NCI-H69 (cell line): ENCODE measurements at regions not wholly inside any gene's neighbourhood (a gene's known extent, or its start where the extent isn't known, plus 50 kb on each side); places are given as distances from the start of the nearest gene placed in this dataset.

Experiments used
- DNase-seq: peaks from one replicate; lab custom pipeline; 2025; lab: John Stamatoyannopoulos, UW

- DNase-seq, result no peak
Observed at GRCh38 chr3:145815707-145816413, 345.1 kb downstream of the PLOD2 start.

DNA sequence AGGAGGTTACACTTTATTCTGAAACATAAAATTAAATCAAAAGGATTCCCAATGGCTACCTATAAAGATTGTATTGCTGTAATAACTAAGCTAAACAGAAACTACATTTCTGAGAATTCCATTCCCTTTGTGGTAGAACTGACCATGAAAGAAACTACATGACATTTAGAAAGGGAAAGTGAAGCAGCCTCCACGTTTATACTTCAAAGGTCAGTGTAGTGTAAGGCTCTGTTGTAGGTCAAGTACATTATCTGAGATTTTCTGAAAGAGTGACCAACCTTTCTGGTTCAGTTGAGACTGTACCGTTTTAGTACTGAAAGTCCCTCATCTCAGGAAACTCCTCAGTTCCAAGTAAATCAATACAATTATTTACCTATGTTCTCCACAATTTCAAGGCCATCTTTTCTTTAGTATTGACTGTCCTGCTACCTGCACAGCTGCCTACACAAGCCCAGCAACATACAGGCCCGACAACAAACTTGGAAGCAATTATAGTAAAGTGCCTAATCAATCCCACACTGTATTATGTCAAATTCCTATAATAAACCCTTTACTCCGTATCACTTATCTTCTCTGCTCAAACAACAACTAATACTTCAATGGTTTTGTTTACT, 343.0 kb downstream of the PLOD2 start:
- DNase-seq, result no peak

DNA sequence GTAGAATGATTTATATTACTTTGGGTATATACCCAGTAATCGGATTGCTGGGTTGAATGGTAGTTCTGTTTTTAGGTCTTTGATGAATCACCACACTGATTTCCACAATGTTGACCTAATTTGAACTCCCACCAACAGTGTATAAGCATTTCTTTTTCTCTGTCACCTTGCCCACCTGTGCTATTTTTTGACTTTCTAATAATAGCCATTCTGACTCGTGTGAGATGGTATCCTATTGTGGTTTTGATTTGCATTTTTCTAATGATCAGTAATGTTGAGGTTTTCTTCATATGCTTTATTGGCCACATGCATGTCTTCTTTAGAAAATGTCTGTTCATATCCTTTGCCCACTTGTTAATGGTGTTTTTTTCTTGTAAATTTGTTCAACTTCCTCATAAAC, 340.8 kb downstream of the PLOD2 start:
- DNase-seq, result no peak

- no peak for DNase-seq
Observed at GRCh38 chr3:145842294-145842902, 318.6 kb downstream of the PLOD2 start.

DNA sequence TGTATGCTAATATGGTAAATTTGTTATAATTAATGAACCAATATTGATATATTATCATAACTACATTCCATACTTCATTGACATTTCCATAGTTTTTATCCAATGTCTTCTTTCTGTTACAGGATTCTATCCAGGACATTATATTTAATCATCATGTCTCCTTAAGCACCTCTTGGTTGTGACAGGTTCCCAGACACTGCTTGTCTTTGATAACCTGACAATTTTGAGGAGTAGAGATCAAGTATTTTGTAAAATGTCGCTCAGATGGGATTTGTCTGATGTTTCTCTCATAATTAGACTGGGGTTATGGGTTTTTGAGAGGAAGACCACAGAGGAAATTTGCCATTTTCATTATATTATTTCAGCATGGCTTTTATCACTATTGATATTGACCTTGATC, 317.4 kb downstream of the PLOD2 start:
- DNase-seq, result no peak

DNA sequence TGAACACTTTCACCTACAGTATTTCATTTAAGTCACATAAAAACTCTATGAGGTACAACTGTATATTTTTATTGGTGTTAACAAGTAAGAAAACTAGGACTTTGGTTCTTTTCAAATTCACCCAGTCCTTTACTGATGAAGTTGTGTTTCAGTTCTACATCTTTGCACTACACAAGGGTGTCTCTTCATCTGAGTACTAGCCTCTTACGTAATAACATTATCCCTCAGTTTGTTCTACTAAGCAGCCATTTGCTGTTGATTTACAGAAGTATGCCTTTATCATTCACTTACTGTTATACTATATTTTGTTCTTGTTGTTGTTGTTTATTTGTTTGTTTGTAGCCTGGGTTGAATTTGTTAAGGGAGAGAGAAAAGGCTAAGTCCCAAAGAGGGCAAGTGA, 311.9 kb downstream of the PLOD2 start:
- no peak for DNase-seq

- no peak for DNase-seq
Observed at GRCh38 chr3:145854499-145854898, 306.5 kb downstream of the PLOD2 start.

DNA sequence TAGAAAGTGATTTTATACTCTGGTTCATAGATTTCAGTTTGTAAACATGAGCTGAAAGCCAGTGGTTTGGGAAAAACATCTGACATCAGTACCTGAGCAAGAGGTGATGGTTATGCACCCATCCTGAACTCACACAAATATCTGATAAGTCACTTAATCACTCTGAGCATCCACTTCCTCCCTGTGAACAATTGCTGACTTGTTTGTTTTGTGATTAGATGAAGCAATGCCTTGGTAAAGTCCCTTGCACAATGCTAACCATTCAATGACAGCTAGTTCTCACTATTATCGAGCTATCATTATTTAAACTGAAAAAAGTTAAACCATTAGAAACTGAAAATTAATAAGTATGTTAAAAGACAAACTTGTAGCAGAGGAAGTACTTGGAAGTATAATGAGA, 303.0 kb downstream of the PLOD2 start:
- DNase-seq, result peak; percentile 6

DNA sequence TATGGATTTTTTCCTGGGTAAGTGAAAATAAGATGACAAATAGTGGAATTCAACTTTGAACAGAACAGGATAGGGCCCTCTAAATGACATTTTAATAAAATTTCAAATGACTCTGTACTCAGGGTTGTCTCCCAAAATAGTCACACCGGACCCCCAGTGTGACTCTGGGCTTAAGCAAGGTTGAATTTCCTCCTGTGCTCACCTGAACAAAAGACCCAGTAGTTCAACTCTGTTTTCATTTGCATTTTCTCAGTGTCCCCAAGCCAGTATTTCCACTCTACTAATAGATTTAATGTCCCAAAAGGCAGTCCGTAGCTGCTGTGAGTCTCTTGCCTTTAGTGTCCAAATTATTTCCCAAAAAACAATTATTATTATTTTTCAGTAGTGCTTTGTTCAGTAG, 296.6 kb downstream of the PLOD2 start:
- DNase-seq, result no peak

GRCh38 chr3:145865399-145866018, 295.5 kb downstream of the PLOD2 start:
- no peak for DNase-seq

GRCh38 chr3:145869958-145870357, 291.0 kb downstream of the PLOD2 start:
- DNase-seq, result no peak

DNA sequence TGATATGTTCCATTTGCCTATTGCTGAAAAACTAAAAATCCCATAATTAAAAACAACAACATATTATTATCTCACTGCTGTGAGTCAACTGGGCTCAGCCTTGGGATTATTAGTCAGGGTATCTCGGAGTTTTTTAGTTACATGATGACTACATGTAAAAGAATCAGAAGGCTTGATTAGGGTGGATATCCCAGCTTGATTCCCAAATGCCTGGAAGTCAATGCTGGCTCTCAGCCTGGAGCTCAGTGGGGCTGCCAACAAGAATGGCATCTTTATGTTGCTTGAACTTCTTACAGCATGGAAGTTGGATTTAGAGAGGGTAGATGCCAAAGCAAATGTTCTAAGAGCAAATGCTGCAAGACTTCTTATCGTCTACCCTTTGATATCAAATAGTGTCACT, 278.5 kb downstream of the PLOD2 start:
- DNase-seq, result peak; percentile 3

- peak; percentile 19 for DNase-seq
Observed at GRCh38 chr3:145889730-145890129, 271.3 kb downstream of the PLOD2 start.

DNA sequence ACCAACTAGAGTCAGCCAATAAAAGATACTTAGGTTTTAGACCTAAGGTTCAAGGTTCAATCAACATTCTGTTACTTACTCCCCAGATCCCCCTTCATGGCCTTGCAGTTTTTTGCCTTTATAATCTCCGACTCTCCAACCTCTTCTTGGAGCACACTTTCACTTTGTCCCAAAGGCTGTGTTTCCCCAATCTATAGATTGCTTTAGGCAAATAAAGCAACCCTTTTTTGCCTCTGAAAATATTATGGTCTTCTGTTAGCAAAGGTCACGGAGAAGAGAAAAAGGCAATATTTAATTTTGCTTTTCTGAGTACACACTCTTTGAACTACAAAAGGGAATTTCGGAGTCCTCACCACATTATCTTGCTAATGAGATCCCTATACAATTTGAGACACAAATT, 268.1 kb downstream of the PLOD2 start:
- DNase-seq, result peak; percentile 23

DNA sequence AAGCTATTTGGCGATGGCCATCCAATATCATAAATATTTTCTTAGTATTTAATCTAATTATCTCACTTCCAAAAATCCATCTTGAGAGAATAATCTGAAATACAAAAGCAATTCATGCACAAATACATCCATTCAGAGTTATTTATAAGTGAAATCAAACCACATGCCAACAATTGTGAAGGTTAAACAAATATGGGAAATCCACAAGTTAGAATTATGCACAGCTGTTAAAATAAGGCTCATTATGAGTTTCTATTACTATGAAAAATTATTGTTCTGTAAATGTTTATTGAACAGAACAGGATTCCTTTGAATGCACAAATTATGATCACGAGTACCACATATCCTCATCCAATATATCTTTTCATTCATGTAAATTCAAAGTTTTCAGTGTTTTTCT, 267.7 kb downstream of the PLOD2 start:
- peak; percentile 20 for DNase-seq

DNA sequence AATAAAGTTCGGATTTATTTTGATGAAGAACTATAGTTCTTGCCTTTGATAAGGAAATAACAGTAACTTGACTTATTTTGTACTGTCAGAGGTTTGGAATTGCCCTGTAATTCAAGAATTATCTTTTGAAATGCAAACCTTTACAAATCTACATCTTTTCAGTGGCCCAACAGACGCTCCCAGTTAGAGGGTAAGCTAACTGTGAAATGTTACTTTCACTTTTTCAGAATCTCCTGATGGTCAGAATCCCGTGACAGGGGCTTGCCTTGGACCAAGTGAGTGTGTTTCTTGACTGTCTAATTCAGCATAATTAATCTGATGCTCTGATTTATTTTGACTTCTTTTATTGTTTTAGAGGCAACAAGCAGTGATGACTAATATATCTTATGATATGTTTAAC, 262.5 kb downstream of the PLOD2 start:
- peak; percentile 13 for DNase-seq

DNA sequence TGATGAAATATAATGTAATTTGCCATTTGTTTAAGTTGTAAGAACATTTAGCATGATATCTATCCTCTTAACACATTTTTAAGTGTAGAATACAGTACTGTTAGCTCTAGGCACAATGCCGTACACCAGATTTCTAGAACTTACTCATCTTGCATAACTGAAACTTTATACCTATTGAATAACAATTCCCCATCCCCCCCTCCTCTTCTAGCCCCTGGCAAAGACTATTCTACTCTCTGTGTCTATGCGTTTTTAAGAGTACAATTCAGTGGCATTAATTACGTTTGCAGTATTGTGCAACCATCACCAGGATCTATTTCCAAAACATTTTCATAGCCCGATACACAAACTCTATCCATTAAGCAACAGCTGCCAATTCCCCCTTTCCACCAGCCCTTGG, 261.7 kb downstream of the PLOD2 start:
- DNase-seq, result peak; percentile 59

DNA sequence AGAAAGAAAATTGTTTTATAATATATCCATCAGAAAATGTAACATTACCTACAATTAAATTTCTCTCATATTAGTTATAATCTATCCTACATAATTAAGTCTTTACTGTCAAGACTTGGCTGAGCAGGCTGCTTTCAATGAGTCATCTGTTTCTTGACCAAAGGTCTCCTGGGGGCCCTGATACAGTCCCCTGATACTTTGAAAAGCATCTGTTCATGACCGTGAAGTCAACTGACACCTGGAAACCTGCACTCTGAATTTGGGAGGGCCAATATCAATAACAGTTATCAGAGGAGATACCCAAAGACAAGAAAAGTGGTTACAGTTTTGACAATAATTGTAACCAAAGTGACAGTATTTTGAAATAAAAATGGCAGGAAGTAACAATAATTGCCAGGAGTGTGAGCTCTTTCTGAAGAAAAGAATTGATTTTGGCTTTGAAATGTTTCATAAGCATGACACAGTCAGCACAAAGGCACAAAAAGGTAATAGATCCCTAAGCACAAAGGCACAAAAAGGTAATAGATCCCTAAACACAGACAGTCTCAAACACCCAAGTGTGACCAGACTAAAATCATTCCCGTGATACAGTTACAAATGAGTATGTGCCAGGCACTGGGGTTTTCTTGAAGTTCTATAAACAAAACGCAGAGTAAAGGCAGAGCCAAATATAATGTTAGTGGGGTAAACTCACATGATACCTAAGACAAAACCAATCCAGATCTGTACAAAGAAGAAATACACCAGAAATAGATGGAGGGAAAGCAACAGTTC, 260.7 kb downstream of the PLOD2 start:
- DNase-seq, result peak; percentile 77

GRCh38 chr3:145902166-145902565, 258.8 kb downstream of the PLOD2 start:
- no peak for DNase-seq

DNA sequence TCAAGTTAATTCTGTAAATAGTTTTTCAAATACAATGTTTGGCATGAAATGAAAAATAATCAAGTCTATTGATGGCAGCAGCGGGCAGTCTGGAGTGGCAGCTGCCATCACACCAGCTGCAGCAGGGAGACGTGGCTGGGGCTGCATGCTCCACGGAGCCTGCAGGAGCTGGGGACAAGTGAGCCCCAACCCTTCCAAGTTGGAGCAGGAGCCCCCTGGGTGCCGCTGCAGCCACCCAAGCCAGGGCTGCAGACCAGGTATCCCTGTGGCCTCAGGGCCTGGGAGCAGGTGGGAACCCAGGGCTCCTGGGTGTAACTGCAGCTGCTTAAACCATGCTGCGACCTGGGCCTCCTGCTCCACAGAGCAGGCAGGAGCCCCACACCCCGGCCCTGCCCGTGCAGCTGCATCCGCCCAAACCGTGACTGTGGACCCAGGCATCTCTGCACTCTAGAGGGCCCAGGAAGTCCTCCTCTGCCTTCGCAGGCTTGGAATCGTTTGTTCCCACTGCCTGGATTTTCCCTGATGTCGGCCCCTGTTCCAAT, 257.4 kb downstream of the PLOD2 start:
- DNase-seq, result peak; percentile 76

GRCh38 chr3:145904138-145904537, 256.8 kb downstream of the PLOD2 start:
- no peak for DNase-seq

GRCh38 chr3:145906301-145906700, 254.7 kb downstream of the PLOD2 start:
- no peak for DNase-seq
